ENCODE measurements at regions not wholly inside any gene's neighbourhood (a gene's known extent, or its start where the extent isn't known, plus 50 kb on each side); places are given as distances from the start of the nearest gene placed in this dataset.

DNA sequence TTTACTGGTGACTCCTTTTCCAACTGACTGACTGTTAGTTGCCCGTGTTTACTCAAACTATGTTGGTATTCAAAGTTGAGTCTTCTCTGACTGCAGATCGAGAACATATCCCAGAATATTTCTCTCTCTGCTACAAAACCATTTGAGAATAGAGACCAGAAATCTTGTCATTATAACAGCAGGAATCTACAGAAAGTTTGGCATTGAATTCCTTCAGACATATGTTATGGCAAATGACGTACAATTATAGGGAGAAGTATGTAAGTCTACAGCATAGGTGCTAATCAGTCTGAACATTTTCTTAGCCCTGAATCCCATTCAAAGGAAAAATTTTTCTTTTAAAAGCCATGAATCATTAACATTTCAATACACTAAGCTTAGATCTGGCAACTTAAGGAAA is 239.8 kb upstream of the SOX9 start:
- TF ChIP-seq, protein P1, sequence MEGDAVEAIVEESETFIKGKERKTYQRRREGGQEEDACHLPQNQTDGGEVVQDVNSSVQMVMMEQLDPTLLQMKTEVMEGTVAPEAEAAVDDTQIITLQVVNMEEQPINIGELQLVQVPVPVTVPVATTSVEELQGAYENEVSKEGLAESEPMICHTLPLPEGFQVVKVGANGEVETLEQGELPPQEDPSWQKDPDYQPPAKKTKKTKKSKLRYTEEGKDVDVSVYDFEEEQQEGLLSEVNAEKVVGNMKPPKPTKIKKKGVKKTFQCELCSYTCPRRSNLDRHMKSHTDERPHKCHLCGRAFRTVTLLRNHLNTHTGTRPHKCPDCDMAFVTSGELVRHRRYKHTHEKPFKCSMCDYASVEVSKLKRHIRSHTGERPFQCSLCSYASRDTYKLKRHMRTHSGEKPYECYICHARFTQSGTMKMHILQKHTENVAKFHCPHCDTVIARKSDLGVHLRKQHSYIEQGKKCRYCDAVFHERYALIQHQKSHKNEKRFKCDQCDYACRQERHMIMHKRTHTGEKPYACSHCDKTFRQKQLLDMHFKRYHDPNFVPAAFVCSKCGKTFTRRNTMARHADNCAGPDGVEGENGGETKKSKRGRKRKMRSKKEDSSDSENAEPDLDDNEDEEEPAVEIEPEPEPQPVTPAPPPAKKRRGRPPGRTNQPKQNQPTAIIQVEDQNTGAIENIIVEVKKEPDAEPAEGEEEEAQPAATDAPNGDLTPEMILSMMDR (IDR thresholded peaks at IDR 0.05; ENCODE audit: extremely low read depth in 1 of 2, insufficient read depth in 1 of 2, low read depth in 1 of 2, low read length in 2 of 2): no peak
- TF ChIP-seq EZH2 (IDR thresholded peaks at IDR 0.05; ENCODE audit: borderline replicate concordance, low read depth, low read length, severe bottlenecking) (no peak), POLR2AphosphoS5 (IDR thresholded peaks at IDR 0.05; ENCODE audit: insufficient read depth, low read depth, low read length) (no peak), POLR2A (IDR thresholded peaks at IDR 0.05; ENCODE audit: low read depth, low read length) (no peak), MYC (IDR thresholded peaks at IDR 0.05; ENCODE audit: low read depth, low read length) (no peak), JUN (IDR thresholded peaks at IDR 0.05; ENCODE audit: borderline replicate concordance, insufficient read depth, insufficient read length, low read depth) (no peak)
- TF ChIP-seq, protein P2, sequence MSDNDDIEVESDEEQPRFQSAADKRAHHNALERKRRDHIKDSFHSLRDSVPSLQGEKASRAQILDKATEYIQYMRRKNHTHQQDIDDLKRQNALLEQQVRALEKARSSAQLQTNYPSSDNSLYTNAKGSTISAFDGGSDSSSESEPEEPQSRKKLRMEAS (IDR thresholded peaks at IDR 0.05; ENCODE audit: insufficient read depth, insufficient read length): no peak

Data from endothelial cell of umbilical vein (primary cell).